HG03558 (cell line): ENCODE measurements at regions not wholly inside any gene's neighbourhood (a gene's known extent, or its start where the extent isn't known, plus 50 kb on each side); places are given as distances from the start of the nearest gene placed in this dataset.

Experiments
- ATAC-seq: cut with Tn5 transposase; IDR thresholded peaks from one replicate; pipeline ENCODE4 v1.9.1; 2021; ENCODE audit warnings: moderate number of reproducible peaks; ENCODE audit not compliant: unreplicated experiment; ENCODE audit errors: extremely low read depth

GRCh38 chr16:51576498-51577195 lies 425.6 kb upstream of the SALL1 start:
- ATAC-seq: no peak

GRCh38 chr16:51573191-51573590 lies 422.1 kb upstream of the SALL1 start:
- ATAC-seq: no peak

DNA sequence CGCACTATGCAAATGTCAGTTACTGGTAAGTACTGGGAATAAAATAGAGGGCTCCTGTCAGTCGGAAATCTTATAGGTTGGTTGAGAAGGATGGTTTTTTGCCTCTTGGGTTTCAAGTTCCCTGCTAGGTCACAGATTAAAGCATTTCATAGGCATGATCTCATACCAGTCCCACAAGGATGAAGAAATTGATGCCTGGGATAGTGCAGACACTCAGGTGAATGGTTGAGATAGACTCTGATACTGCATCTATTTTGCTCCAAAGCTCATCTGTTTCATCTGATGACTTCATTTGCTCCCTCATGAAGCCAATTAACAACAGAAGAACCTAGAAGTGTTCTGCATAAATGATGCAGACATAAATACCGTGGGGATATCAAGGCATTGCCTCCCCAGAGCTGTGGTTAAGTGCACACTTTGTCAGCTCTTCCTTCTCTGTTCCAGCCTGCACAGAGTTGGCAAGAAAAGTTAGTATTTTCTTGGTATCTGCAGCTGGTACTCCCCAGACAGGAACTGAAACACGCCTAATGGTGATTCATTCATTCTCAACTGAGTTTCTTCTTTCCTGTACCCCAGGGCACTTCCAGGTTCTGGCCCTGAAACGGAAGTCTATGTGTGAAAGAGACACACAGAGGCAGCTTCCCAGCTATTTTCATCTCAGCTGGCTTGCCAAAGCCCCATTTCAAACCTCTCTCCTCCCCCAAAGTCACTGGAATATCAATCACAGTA lies 418.3 kb upstream of the SALL1 start:
- no peak for ATAC-seq

DNA sequence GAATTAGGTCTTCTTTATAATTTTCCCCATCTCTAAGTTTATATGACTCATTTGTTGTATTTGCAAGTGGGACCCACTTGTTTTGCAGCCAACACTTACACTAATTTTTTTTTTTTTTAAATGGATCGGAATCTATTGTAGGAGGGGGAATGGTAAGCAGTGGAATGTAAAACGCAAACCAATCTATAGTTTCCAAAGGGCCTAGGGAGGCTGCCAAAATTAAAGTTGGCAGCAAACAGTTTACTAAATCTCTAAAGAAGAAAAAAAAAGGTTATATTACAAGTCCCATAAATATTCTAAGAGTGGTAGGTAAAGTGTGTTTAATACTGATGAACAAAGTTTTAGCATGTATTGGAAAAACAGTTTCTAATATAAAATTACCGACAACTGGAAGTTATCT lies 416.8 kb upstream of the SALL1 start:
- no peak for ATAC-seq

DNA sequence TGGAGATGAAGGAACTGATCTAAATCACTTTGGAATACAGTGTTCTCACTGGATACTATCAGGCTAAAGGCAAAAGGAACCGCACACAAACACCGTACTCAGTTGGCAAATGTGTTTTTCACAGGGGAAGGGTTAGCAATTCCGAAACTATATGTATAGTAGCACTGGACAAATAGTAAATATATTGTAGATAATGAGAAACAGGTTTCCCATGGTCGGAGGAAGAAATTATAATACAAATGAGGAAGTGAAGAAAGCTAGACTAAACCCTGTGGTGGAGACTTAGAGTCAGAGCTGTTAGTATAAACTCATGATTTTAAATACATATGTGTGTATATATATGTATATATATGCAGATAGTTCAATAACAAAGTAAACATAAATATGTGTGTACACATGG lies 414.1 kb upstream of the SALL1 start:
- no peak for ATAC-seq

GRCh38 chr16:51562891-51563290 lies 411.8 kb upstream of the SALL1 start:
- ATAC-seq: no peak

DNA sequence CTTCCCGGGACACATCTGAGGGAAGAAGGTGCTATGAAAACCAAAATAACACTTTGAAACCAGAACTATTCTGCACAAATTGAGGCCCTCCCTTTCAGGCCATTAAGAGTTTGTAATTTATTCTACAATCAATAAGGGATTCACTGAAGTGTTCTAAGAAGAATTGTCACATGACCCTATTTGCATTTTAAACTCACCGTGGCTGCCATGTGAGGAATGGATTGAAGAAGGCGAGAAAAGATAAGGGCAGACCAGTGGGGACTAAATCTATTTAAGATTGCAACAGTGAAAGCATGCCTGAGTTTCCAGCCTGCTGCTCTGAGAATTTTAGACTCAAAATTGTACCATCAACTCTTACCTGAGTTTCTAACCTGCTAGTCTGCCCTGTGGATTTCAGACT lies 408.8 kb upstream of the SALL1 start:
- no peak for ATAC-seq

DNA sequence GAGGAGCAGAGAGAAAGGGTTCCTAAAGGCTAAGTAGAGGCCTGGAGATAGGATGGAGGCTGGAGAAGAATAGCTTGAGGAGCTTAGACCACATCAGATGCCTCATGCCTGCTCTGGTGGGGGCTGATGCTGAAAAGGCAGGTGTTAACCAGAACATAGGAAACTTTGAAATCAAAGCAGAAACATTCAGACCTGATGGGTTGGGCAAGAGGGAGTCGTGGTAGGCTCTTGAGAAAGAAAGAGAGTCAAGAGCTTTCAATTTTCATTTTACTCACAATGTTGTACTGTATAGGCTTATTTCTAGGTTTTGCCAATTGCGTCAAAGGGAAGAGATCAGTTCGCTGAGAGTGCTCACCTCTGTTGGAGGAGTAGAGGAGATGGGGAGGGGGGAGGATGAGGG lies 406.6 kb upstream of the SALL1 start:
- ATAC-seq: no peak

- no peak for ATAC-seq
These were observed 405.7 kb upstream of the SALL1 start for GRCh38 chr16:51556694-51557340.

GRCh38 chr16:51553910-51554309 lies 402.8 kb upstream of the SALL1 start:
- ATAC-seq: no peak

GRCh38 chr16:51553314-51553713 lies 402.2 kb upstream of the SALL1 start:
- ATAC-seq: no peak

DNA sequence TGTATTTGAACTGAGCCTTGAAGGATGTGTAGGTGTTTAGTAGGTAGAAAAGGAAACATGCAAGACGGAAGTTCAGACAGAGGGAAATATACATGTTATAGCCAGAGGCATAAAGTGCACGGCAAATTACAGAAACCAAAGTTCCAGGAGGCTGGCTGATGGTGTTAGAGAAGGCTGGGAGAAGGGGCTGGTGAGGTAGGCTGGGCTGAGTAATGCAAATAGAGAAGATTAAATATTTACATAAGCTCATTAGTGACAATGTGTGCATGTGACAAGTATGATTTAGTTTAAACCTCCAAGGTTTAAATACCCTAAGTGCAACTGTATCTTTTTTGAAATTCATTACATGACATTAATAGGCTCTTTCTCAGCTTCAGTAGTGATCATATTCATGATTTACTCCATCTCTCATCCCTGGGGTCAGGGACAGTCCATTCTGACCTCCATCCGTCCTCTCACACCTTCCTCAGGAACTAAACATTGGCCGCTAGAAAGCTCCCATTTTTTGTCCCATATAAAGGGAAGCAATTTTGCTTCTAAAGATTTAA lies 399.8 kb upstream of the SALL1 start:
- no peak for ATAC-seq

DNA sequence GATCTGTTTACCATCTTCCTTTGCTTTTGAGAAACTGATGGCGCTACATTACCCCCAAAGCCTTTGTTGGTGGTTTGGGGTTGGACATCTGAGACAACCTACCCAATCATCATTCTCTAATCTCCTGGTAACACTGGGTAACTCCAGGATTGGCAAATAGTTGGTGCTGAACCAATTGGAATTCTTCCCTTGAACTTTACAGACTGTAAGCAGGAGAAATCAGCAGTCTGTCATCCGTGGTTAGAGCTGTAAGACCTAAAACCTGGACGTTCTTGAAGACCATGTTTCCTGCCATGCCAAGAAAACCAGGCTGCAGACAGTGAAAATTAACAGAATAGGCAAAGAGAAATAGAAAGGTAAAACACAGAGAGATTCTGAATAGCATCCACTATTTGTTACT lies 398.8 kb upstream of the SALL1 start:
- ATAC-seq: no peak

DNA sequence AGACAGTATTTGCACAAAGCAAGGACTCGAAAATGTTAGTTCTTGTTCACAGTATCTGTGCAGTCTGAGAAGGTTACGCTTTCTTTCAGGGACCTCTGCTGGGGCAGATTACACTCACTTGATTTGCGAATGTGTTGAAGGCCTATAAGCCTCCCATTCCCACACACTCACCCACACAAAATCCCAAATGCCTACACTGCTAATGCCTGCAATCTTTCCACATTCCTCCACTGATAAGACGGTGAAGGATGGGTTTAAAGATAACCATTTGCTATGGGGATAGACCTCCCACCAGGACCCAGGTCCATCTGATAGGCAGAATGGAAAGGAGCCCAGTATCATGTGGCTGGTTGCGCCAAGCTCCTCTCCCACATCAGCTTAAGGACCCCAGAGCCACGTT lies 394.9 kb upstream of the SALL1 start:
- no peak for ATAC-seq

GRCh38 chr16:51544851-51545467 lies 393.9 kb upstream of the SALL1 start:
- no peak for ATAC-seq

GRCh38 chr16:51543971-51544370 lies 392.9 kb upstream of the SALL1 start:
- no peak for ATAC-seq

DNA sequence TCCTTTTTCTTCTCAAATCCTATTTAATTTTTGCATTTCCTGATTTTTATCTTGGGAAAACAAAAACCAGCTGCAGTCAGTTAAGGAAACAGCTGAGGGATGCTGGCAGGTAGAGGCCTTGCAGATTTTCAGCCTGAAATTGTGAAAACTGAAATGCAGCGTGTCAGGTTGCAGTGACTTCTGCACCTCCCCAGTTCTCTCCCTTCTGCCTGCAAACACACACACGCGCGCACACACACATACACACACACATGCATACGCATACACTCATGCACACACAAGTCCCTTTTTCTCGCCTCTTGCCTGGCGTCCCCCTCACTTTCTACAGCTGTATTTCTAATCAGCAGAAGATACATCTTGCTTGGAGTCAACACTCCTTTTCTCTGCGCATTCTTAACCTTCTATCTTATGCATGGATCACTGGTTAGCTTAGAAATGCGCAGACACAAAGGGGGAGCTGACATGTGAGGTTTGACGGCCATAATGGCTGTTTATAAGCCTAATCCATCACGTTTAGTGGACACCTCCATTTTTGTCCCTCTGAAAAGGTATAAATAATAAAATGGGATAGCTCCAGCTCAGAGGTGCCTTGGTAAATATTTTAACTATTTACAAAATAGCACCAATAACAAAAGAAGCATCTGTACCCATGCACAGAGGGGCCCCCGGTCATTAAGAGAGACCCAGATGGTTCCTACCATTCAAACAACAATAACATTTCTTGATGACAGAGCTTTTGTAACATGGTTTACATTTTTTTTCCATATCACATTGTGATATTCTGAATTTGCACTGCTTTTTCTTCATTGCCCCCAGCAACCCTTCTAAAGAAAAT lies 392.1 kb upstream of the SALL1 start:
- no peak for ATAC-seq

GRCh38 chr16:51540259-51540658 lies 389.2 kb upstream of the SALL1 start:
- no peak for ATAC-seq

- no peak for ATAC-seq
These were observed 387.8 kb upstream of the SALL1 start for GRCh38 chr16:51538707-51539498.
